Adrenal gland (tissue), 5 donors: ENCODE measurements at regions not wholly inside any gene's neighbourhood (a gene's known extent, or its start where the extent isn't known, plus 50 kb on each side); places are given as distances from the start of the nearest gene placed in this dataset.

ENCODE experiments used
- CTCF ChIP-seq, 6 experiments: fragments of 450-650 bp in 4 of 6; fragments of 200-600 bp in 2 of 6; sonication (generic) in 1 of 6; IDR thresholded peaks; 1 replicate in 5 of 6; 2 replicates in 1 of 6; pipeline versions ENCODE4 v1.5.1 to v1.8.0; 2016 to 2021; ENCODE audit warnings: antibody characterized with exemption in 6 of 6, mild to moderate bottlenecking in 2 of 6, moderate library complexity in 1 of 6
- POLR2A ChIP-seq, 2 donors: fragments of 450-650 bp; IDR thresholded peaks; one replicate each; pipeline ENCODE4 v1.6.1; 2017; ENCODE audit warnings: antibody characterized with exemption in 2 of 2, mild to moderate bottlenecking in 2 of 2, moderate library complexity in 1 of 2
- donor health status: DM: no; HTN: no; CAD: no.

GRCh38 chr2:128493880-128494279 is 175.2 kb upstream of the HS6ST1 start:
- no peak for TF ChIP-seq CTCF (IDR thresholded peaks at IDR 0.05)
- TF ChIP-seq POLR2A (IDR thresholded peaks at IDR 0.05) = no peak
